GM19395 (cell line): ENCODE measurements at regions not wholly inside any gene's neighbourhood (a gene's known extent, or its start where the extent isn't known, plus 50 kb on each side); places are given as distances from the start of the nearest gene placed in this dataset.

Experiments used
- ATAC-seq: cut with Tn5 transposase; IDR thresholded peaks from one replicate; pipeline ENCODE4 v1.9.1; 2021; ENCODE audit warnings: mild to moderate bottlenecking, moderate library complexity; ENCODE audit not compliant: unreplicated experiment

GRCh38 chr5:153439130-153439529 lies 51.3 kb upstream of the GRIA1 start:
- ATAC-seq: no peak
